Activated CD8-positive, alpha-beta T cell treated with anti-CD3 and anti-CD28 coated beads, Interleukin-2, amount 10 ng/mL, durations not matched to agents 7 days and 5 days (primary cell): ENCODE measurements at regions not wholly inside any gene's neighbourhood (a gene's known extent, or its start where the extent isn't known, plus 50 kb on each side); places are given as distances from the start of the nearest gene placed in this dataset.

Source experiments
- ATAC-seq: fragments of 150-1000 bp; cut with Tn5 transposase; one replicate; pipeline ENCODE4 v1.10.0; 2021; ENCODE audit warnings: moderate library complexity
- CTCF ChIA-PET: fragments of 350-600 bp; sonication (Branson Sonifier 250); formaldehyde crosslinking; loops from one replicate; lab custom pipeline; 2021; ENCODE audit warnings: antibody characterized with exemption; lab: Charles Lee
- POLR2A ChIA-PET: fragments of 350-600 bp; sonication (Branson Sonifier 250); formaldehyde crosslinking; loops from one replicate; lab custom pipeline; 2021; ENCODE audit warnings: antibody characterized with exemption; lab: Charles Lee
- DNase-seq: peaks from one replicate; pipeline ENCODE4 v3.0.0-alpha.2; 2020
- H3K27ac Mint-ChIP-seq: one replicate; pipeline ENCODE4 v1.8.0; 2021; ENCODE audit warnings: mild to moderate bottlenecking, mixed read lengths
- H3K27me3 Mint-ChIP-seq: one replicate; pipeline ENCODE4 v1.8.0; 2021; ENCODE audit warnings: low read depth, mixed read lengths
- H3K36me3 Mint-ChIP-seq: one replicate; pipeline ENCODE4 v1.8.0; 2021; ENCODE audit warnings: low read depth, mixed read lengths
- H3K4me1 Mint-ChIP-seq: one replicate; pipeline ENCODE4 v1.8.0; 2021; ENCODE audit warnings: low read depth, mixed read lengths
- H3K4me3 Mint-ChIP-seq: one replicate; pipeline ENCODE4 v1.8.0; 2021; ENCODE audit warnings: mild to moderate bottlenecking, mixed read lengths
- H3K9me3 Mint-ChIP-seq: one replicate; pipeline ENCODE4 v1.8.0; 2022; ENCODE audit warnings: mixed read lengths; ENCODE audit not compliant: insufficient read depth

DNA sequence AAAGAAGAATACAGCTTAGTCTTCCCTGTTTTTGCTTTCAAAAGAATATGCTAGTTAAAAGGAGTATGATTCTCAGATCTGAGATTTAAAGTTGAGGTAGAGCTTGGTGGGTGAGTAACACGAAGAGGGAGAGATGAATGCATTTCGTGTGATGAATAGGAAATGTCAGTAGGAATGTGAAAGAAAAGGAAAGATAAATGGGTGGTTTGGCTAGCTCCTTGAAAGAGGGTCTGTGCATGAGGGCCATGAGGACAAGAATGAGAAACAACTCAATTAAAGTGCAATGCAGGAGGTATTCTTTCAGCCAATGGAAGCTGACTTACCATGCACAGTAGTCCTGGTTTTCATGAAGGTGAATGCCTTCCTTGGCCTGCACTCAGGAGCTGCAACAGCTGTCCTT is 248.2 kb downstream of the HNMT start:
- no peaks in the 10 kb centered on the region for H3K36me3 Mint-ChIP-seq
- ChIA-PET CTCF (no interaction called here), POLR2A (no interaction called here)
- no peak for DNase-seq
- no peaks in the 10 kb centered on the region for H3K27me3 Mint-ChIP-seq
- no peaks in the 10 kb centered on the region for H3K9me3 Mint-ChIP-seq
- H3K27ac Mint-ChIP-seq = no peak overlapping the region
- H3K4me3 Mint-ChIP-seq = no peak overlapping the region
- no peaks in the 10 kb centered on the region for H3K4me1 Mint-ChIP-seq
- no peak for ATAC-seq

DNA sequence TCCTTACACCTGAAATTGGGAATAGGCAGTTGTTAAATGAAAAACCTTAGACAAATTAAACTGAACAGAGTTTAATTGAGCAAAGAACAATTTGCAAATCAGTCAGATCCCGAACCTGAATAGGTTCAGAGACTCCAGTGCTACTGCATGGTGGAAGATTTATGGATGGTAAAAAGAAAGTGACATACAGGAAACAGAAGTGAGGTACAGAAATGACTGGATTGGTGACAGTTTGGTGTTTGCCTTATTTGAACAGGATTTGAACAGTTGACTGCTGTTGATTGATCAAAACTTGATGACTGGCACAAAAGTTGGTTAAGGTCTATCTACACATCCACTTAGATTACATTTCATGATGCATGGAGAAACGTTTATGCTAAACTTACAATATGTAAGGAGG is 248.8 kb downstream of the HNMT start:
- H3K4me1 Mint-ChIP-seq = no peaks in the 10 kb centered on the region
- ChIA-PET POLR2A (no interaction called here), CTCF (no interaction called here)
- no peaks in the 10 kb centered on the region for H3K27me3 Mint-ChIP-seq
- H3K36me3 Mint-ChIP-seq = no peaks in the 10 kb centered on the region
- ATAC-seq (no peak), DNase-seq (no peak)
- H3K27ac Mint-ChIP-seq = no peak overlapping the region
- no peak overlapping the region for H3K4me3 Mint-ChIP-seq
- no peaks in the 10 kb centered on the region for H3K9me3 Mint-ChIP-seq

DNA sequence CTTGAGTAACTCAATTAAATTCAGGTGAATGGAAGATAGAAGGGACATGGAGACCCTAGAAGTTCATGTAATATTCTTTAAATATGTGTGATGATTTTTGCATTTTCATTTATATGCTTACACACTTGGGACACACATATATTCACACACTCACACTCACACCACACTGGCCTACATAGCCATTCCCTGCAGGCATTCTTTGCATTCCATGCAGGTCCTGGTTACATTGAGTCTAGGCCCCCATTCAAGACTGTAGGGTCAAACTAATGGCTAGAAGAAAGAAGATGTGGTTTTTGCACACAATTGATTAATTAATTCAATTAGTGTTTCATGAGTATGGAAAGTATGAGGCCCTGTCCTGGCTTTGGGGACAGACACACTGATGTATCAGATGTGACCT is 249.4 kb downstream of the HNMT start:
- Mint-ChIP-seq H3K9me3 (no peaks in the 10 kb centered on the region), H3K27me3 (no peaks in the 10 kb centered on the region), H3K27ac (no peak overlapping the region), H3K36me3 (no peaks in the 10 kb centered on the region), H3K4me3 (no peak overlapping the region), H3K4me1 (no peaks in the 10 kb centered on the region)
- CTCF ChIA-PET = no interaction called here
- DNase-seq (no peak), ATAC-seq (no peak)
- POLR2A ChIA-PET = no interaction called here

- Mint-ChIP-seq H3K4me3 (no peak overlapping the region), H3K27me3 (no peaks in the 10 kb centered on the region), H3K4me1 (no peaks in the 10 kb centered on the region), H3K36me3 (no peaks in the 10 kb centered on the region), H3K27ac (no peak overlapping the region), H3K9me3 (no peaks in the 10 kb centered on the region)
- ChIA-PET CTCF (no interaction called here), POLR2A (no interaction called here)
- DNase-seq (no peak), ATAC-seq (no peak)
These were observed 251.7 kb downstream of the HNMT start for GRCh38 chr2:138215958-138216357.

- no peaks in the 10 kb centered on the region for H3K27me3 Mint-ChIP-seq
- H3K36me3 Mint-ChIP-seq = no peaks in the 10 kb centered on the region
- ATAC-seq = no peak
- H3K27ac Mint-ChIP-seq = no peak overlapping the region
- ChIA-PET CTCF (no interaction called here), POLR2A (no interaction called here)
- no peaks in the 10 kb centered on the region for H3K4me1 Mint-ChIP-seq
- H3K9me3 Mint-ChIP-seq = no peaks in the 10 kb centered on the region
- no peak for DNase-seq
- no peak overlapping the region for H3K4me3 Mint-ChIP-seq
These were observed 253.7 kb downstream of the HNMT start for GRCh38 chr2:138217975-138218374.

GRCh38 chr2:138218397-138218796 is 254.1 kb downstream of the HNMT start:
- Mint-ChIP-seq H3K27me3 (no peaks in the 10 kb centered on the region), H3K27ac (no peak overlapping the region), H3K36me3 (no peaks in the 10 kb centered on the region), H3K4me1 (no peaks in the 10 kb centered on the region), H3K4me3 (no peak overlapping the region), H3K9me3 (no peaks in the 10 kb centered on the region)
- no peak for ATAC-seq
- ChIA-PET CTCF (no interaction called here), POLR2A (no interaction called here)
- DNase-seq = no peak

DNA sequence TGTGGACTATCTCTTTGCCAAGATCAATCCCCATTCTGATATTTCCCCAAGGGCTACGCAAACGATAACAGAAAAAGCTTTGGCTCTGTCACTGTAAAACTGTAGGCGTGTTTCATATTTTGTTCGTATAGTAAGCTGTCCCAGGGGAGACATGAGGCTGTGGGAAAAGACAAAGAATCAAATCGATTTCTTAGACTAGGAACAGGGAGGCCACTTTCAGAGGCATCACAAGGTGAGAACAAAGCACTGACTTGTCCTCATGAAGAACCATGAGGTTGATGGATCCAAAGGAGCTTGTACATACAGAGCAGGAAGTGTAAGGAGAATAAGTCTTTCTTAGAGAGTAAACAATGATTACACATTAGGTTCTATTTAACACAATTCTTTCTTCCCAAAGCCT is 255.7 kb downstream of the HNMT start:
- Mint-ChIP-seq H3K27ac (no peak overlapping the region), H3K4me1 (no peaks in the 10 kb centered on the region), H3K27me3 (no peaks in the 10 kb centered on the region), H3K36me3 (no peaks in the 10 kb centered on the region), H3K9me3 (no peaks in the 10 kb centered on the region), H3K4me3 (no peak overlapping the region)
- DNase-seq (no peak), ATAC-seq (no peak)
- ChIA-PET POLR2A (no interaction called here), CTCF (no interaction called here)

DNA sequence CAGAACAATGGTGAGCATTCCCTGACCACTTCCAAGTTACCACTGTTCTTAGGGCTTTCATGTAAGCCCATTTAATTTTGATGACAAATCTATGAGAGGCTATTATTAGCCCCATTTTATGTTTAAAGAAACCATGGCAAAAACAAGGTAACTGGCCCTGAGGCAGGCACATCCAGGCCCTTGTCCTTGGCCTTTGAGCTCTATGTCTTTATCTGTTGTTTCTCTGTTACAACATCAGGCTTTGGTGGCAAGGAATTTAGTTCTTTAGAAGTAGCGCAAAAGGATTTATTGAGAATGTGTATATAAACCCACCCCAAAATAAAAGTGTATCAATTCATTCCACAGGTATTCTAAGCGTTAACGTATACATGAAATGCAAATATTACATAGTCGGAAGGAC is 257.1 kb downstream of the HNMT start:
- DNase-seq (no peak), ATAC-seq (no peak)
- Mint-ChIP-seq H3K4me3 (no peak overlapping the region), H3K9me3 (no peaks in the 10 kb centered on the region), H3K27me3 (no peaks in the 10 kb centered on the region), H3K27ac (no peak overlapping the region), H3K4me1 (no peaks in the 10 kb centered on the region), H3K36me3 (no peaks in the 10 kb centered on the region)
- POLR2A ChIA-PET = no interaction called here
- CTCF ChIA-PET = no interaction called here

GRCh38 chr2:138223319-138223718 is 259.0 kb downstream of the HNMT start:
- ChIA-PET POLR2A (no interaction called here), CTCF (no interaction called here)
- Mint-ChIP-seq H3K4me3 (no peak overlapping the region), H3K36me3 (no peaks in the 10 kb centered on the region), H3K9me3 (peaks cover 4% of the 10 kb centered on the region), H3K4me1 (no peaks in the 10 kb centered on the region), H3K27ac (no peak overlapping the region), H3K27me3 (no peaks in the 10 kb centered on the region)
- ATAC-seq = no peak
- no peak for DNase-seq

- no peak overlapping the region for H3K27ac Mint-ChIP-seq
- DNase-seq = no peak
- no peaks in the 10 kb centered on the region for H3K36me3 Mint-ChIP-seq
- no peak overlapping the region for H3K4me3 Mint-ChIP-seq
- ChIA-PET POLR2A (no interaction called here), CTCF (no interaction called here)
- peaks cover 9% of the 10 kb centered on the region for H3K9me3 Mint-ChIP-seq
- no peak for ATAC-seq
- no peaks in the 10 kb centered on the region for H3K27me3 Mint-ChIP-seq
- H3K4me1 Mint-ChIP-seq = no peaks in the 10 kb centered on the region
These were observed 262.9 kb downstream of the HNMT start for GRCh38 chr2:138227195-138227594.

GRCh38 chr2:138228101-138228500 is 263.8 kb downstream of the HNMT start:
- H3K36me3 Mint-ChIP-seq = no peaks in the 10 kb centered on the region

DNA sequence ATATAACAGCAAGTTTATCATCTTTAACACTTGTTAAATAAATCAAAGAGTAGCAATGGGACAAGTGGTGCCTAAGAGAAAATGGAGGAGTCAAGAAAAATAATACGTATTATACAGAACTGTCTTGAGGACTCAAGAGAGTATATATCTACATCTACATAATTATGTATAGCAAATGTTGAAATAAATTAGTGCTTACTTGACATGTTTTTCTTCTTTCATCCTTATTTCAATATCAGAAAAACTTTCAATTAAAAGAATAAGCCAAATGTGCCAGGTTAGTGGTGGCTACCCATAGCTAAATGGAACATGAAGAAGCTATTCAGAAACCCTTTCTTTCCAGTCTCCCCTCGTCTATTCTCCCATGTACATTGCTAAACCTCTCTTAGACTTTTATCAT is 267.3 kb upstream of the SPOPL start:
- DNase-seq = no peak
- ChIA-PET CTCF (no interaction called here), POLR2A (no interaction called here)
- Mint-ChIP-seq H3K27ac (no peak overlapping the region), H3K4me3 (no peak overlapping the region), H3K4me1 (no peaks in the 10 kb centered on the region), H3K27me3 (no peaks in the 10 kb centered on the region), H3K9me3 (peaks cover 3% of the 10 kb centered on the region), H3K36me3 (no peaks in the 10 kb centered on the region)
- ATAC-seq = no peak

More at GRCh38 chr2:138228101-138228500, 263.8 kb downstream of the HNMT start:
- Mint-ChIP-seq H3K27me3 (no peaks in the 10 kb centered on the region), H3K9me3 (peaks cover 11% of the 10 kb centered on the region), H3K4me3 (no peak overlapping the region), H3K27ac (no peak overlapping the region), H3K4me1 (no peaks in the 10 kb centered on the region)
- ChIA-PET POLR2A (no interaction called here), CTCF (no interaction called here)
- ATAC-seq (no peak), DNase-seq (no peak)

- CTCF ChIA-PET = no interaction called here
- Mint-ChIP-seq H3K27me3 (no peaks in the 10 kb centered on the region), H3K9me3 (peaks cover 3% of the 10 kb centered on the region), H3K4me1 (no peaks in the 10 kb centered on the region), H3K36me3 (no peaks in the 10 kb centered on the region), H3K4me3 (no peak overlapping the region), H3K27ac (no peak overlapping the region)
- ATAC-seq = no peak
- POLR2A ChIA-PET = no interaction called here
- DNase-seq = no peak
These were observed 266.5 kb upstream of the SPOPL start for GRCh38 chr2:138235041-138235440.
